ENCODE measurements at regions not wholly inside any gene's neighbourhood (a gene's known extent, or its start where the extent isn't known, plus 50 kb on each side); places are given as distances from the start of the nearest gene placed in this dataset.

DNA sequence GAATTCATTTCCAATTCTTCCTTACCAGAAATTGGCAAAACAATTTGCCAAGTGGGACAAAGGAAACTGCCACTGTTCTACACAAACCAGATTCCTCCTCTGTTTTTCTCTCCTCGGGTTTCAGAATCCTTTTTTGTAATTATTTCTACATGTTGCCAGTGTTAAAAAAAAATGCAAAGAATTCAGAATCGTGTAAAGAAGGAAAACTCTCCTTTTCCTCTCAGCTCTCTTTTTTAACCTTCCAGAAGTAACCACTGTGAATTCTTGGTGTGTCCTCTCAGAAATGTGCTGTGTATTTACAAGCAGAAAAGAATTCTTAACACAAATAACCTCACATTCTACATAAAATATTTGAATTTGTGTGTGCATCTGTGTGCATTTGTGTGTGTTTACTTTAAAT lies 224.6 kb downstream of the DRD1 start:
- Histone ChIP-seq H3K4me3 (ENCODE audit: low read depth, low read length) (no peak overlapping the region), H3K27me3 (ENCODE audit: control insufficient read depth, insufficient read depth, low read length) (peaks cover 4% of the 10 kb centered on the region), H3K36me3 (ENCODE audit: control insufficient read depth, insufficient read depth, low read length) (no peaks in the 10 kb centered on the region)
- no peak for FAIRE-seq
- no peak for DNase-seq (ENCODE audit: low read depth)
- TF ChIP-seq, protein P1, sequence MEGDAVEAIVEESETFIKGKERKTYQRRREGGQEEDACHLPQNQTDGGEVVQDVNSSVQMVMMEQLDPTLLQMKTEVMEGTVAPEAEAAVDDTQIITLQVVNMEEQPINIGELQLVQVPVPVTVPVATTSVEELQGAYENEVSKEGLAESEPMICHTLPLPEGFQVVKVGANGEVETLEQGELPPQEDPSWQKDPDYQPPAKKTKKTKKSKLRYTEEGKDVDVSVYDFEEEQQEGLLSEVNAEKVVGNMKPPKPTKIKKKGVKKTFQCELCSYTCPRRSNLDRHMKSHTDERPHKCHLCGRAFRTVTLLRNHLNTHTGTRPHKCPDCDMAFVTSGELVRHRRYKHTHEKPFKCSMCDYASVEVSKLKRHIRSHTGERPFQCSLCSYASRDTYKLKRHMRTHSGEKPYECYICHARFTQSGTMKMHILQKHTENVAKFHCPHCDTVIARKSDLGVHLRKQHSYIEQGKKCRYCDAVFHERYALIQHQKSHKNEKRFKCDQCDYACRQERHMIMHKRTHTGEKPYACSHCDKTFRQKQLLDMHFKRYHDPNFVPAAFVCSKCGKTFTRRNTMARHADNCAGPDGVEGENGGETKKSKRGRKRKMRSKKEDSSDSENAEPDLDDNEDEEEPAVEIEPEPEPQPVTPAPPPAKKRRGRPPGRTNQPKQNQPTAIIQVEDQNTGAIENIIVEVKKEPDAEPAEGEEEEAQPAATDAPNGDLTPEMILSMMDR (IDR thresholded peaks at IDR 0.05; ENCODE audit: insufficient read depth, low read length, severe bottlenecking), result no peak

DNA sequence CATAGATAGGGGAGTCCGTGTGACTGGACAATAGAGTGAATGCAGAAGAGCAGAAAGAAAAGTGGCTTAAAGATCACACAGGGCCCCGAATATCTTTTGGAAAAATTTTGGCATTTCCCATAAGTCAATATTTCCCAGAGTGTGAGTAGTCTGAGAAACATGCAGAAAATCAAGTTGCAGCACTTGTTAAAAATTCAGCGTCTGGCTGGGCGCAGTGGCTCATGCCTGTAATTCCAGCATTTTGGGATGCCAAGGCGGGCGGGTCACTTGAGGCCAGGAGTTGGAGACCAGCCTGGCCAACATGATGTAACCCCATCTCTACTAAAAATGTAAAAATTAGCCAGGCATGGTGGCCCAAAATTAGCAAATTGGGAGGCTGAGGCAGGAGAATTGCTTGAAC lies 227.0 kb downstream of the DRD1 start:
- no peaks in the 10 kb centered on the region for H3K27me3 ChIP-seq (ENCODE audit: control insufficient read depth, insufficient read depth, low read length)
- DNase-seq (ENCODE audit: low read depth), result no peak
- no peak for FAIRE-seq
- H3K36me3 ChIP-seq (ENCODE audit: control insufficient read depth, insufficient read depth, low read length), result no peaks in the 10 kb centered on the region
- H3K4me3 ChIP-seq (ENCODE audit: low read depth, low read length), result no peak overlapping the region
- TF ChIP-seq, protein P1 (IDR thresholded peaks at IDR 0.05; ENCODE audit: insufficient read depth, low read length, severe bottlenecking), result no peak

DNA sequence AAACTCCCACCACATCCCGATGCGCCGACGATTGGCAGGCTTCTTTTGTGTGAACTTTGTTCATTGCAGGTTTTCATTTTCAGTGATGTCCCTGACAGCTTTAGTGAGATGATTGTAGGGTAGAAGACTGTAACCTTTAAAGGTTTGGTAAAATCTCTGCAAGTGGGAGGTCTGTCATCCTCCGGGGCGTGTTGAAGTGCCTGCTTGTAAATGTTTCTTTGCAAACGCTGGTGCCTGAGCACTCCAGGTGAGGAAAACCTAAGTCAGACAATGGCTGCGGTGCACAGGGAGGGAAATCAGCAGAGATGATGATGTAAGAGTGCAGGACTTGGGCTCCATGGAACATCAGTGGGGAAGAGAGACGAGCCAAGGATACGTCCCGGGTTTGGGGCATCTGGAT lies 228.1 kb downstream of the DRD1 start:
- no peaks in the 10 kb centered on the region for H3K27me3 ChIP-seq (ENCODE audit: control insufficient read depth, insufficient read depth, low read length)
- TF ChIP-seq, protein P1 (IDR thresholded peaks at IDR 0.05; ENCODE audit: insufficient read depth, low read length, severe bottlenecking), result no peak
- FAIRE-seq (no peak), DNase-seq (ENCODE audit: low read depth) (no peak)
- H3K36me3 ChIP-seq (ENCODE audit: control insufficient read depth, insufficient read depth, low read length), result no peaks in the 10 kb centered on the region
- H3K4me3 ChIP-seq (ENCODE audit: low read depth, low read length), result no peak overlapping the region

DNA sequence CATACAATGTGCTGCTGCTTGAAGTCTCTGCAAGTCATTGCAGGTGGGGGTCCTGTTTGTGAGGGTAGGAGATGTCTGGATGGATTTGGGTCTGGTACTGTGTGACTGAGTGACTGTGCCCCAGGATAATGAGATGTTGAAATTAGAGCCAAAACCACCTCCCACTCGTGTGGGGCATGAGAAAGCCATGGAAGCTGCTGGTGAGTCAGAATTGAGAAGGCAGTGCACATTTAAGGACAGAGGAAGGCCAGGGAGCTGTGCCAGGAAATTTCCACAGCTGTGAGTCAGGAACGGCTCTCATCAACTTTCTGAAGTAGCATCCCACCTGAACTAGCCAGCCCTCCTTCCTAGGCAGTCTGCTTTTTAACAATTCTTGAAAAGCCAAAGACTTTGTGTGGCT lies 229.8 kb downstream of the DRD1 start:
- H3K36me3 ChIP-seq (ENCODE audit: control insufficient read depth, insufficient read depth, low read length), result no peaks in the 10 kb centered on the region
- FAIRE-seq (no peak), DNase-seq (ENCODE audit: low read depth) (peak; percentile 93)
- TF ChIP-seq, protein P1 (IDR thresholded peaks at IDR 0.05; ENCODE audit: insufficient read depth, low read length, severe bottlenecking), result no peak
- no peak overlapping the region for H3K4me3 ChIP-seq (ENCODE audit: low read depth, low read length)
- H3K27me3 ChIP-seq (ENCODE audit: control insufficient read depth, insufficient read depth, low read length), result no peaks in the 10 kb centered on the region

DNA sequence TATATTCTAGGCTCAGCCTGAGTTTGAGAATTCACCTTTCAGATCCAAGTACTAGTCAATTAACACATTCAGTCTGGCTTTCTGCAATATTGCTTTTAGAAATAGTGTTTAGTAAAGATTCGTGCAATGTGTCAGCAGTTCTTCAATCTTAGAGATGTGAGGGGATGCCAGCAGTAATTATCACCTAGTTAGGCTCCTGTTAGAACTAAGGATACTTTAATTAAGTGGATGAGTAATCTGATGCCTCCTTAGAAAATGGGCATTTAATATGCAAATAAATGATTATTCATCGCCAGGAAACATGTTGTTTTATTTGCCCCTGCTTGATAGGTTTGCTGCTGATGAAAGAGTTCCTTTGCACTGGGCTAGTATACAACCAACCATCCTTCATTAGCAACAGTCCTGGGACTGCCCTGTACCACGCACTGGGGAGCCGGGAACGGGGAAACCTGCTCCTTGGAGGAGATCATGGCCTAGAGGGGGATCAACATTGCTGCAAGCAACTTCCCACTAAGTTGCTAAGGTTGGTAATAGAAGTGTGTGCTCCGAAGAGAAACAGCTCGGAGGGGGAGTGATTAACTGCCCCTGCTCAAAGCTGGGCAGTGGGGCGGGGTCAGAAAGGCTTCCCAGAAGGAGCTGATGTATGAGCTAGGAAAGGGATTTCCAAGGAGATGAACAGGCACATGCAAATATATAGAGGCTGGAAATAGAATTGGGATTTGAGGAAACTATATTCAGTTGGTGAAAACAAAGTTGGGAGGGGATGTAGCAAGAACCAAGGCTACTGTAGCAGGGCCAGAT lies 231.8 kb downstream of the DRD1 start:
- FAIRE-seq, result no peak
- DNase-seq (ENCODE audit: low read depth), result no peak
- TF ChIP-seq, protein P1 (IDR thresholded peaks at IDR 0.05; ENCODE audit: insufficient read depth, low read length, severe bottlenecking), result no peak
- Histone ChIP-seq H3K4me3 (ENCODE audit: low read depth, low read length) (no peak overlapping the region), H3K27me3 (ENCODE audit: control insufficient read depth, insufficient read depth, low read length) (no peaks in the 10 kb centered on the region), H3K36me3 (ENCODE audit: control insufficient read depth, insufficient read depth, low read length) (no peaks in the 10 kb centered on the region)
